ENCODE measurements at regions not wholly inside any gene's neighbourhood (a gene's known extent, or its start where the extent isn't known, plus 50 kb on each side); places are given as distances from the start of the nearest gene placed in this dataset.

GRCh38 chr12:38222011-38222410, 94.6 kb upstream of the ALG10B start:
- TF ChIP-seq MAX (IDR thresholded peaks at IDR 0.05) (no peak), REST (IDR thresholded peaks at IDR 0.05; ENCODE audit: low read depth) (no peak), EP300 (IDR thresholded peaks at IDR 0.05; ENCODE audit: borderline replicate concordance) (no peak), YY1 (IDR thresholded peaks at IDR 0.05; ENCODE audit: low read depth) (no peak), CREB1 (IDR thresholded peaks at IDR 0.05; ENCODE audit: low read depth) (no peak), CEBPB (IDR thresholded peaks at IDR 0.05) (no peak), TCF12 (IDR thresholded peaks at IDR 0.05; ENCODE audit: low read depth) (no peak), TEAD4 (IDR thresholded peaks at IDR 0.05) (no peak), USF1 (IDR thresholded peaks at IDR 0.05) (no peak), NFIC (IDR thresholded peaks at IDR 0.05) (no peak), ZBTB7A (IDR thresholded peaks at IDR 0.05; ENCODE audit: low read depth) (no peak), FOXM1 (IDR thresholded peaks at IDR 0.05; ENCODE audit: borderline replicate concordance, low read depth) (no peak), TAF1 (IDR thresholded peaks at IDR 0.05; ENCODE audit: low read depth) (no peak), EGR1 (IDR thresholded peaks at IDR 0.05) (no peak), RAD21 (IDR thresholded peaks at IDR 0.05; ENCODE audit: low read depth) (no peak)

- no peak for TF ChIP-seq FOXM1 (IDR thresholded peaks at IDR 0.05; ENCODE audit: borderline replicate concordance, low read depth)
- TF ChIP-seq REST (IDR thresholded peaks at IDR 0.05; ENCODE audit: low read depth), result no peak
- TF ChIP-seq TCF12 (IDR thresholded peaks at IDR 0.05; ENCODE audit: low read depth), result no peak
- no peak for TF ChIP-seq USF1 (IDR thresholded peaks at IDR 0.05)
- no peak for TF ChIP-seq MAX (IDR thresholded peaks at IDR 0.05)
- no peak for TF ChIP-seq CEBPB (IDR thresholded peaks at IDR 0.05)
- no peak for TF ChIP-seq RAD21 (IDR thresholded peaks at IDR 0.05; ENCODE audit: low read depth)
- TF ChIP-seq NFIC (IDR thresholded peaks at IDR 0.05), result no peak
- no peak for TF ChIP-seq TEAD4 (IDR thresholded peaks at IDR 0.05)
- TF ChIP-seq ZBTB7A (IDR thresholded peaks at IDR 0.05; ENCODE audit: low read depth), result no peak
- no peak for TF ChIP-seq TAF1 (IDR thresholded peaks at IDR 0.05; ENCODE audit: low read depth)
- no peak for TF ChIP-seq YY1 (IDR thresholded peaks at IDR 0.05; ENCODE audit: low read depth)
These were observed 62.8 kb upstream of the ALG10B start for GRCh38 chr12:38253778-38254177.

GRCh38 chr12:38258411-38258810, 58.2 kb upstream of the ALG10B start:
- TF ChIP-seq EGR1 (IDR thresholded peaks at IDR 0.05), result no peak
- no peak for TF ChIP-seq TEAD4 (IDR thresholded peaks at IDR 0.05)
- TF ChIP-seq USF1 (IDR thresholded peaks at IDR 0.05), result no peak
- no peak for TF ChIP-seq EP300 (IDR thresholded peaks at IDR 0.05; ENCODE audit: borderline replicate concordance)
- TF ChIP-seq FOXM1 (IDR thresholded peaks at IDR 0.05; ENCODE audit: borderline replicate concordance, low read depth), result no peak
- no peak for TF ChIP-seq REST (IDR thresholded peaks at IDR 0.05; ENCODE audit: low read depth)
- TF ChIP-seq ZBTB7A (IDR thresholded peaks at IDR 0.05; ENCODE audit: low read depth), result no peak
- TF ChIP-seq TCF12 (IDR thresholded peaks at IDR 0.05; ENCODE audit: low read depth), result no peak
- TF ChIP-seq YY1 (IDR thresholded peaks at IDR 0.05; ENCODE audit: low read depth), result no peak
- TF ChIP-seq CEBPB (IDR thresholded peaks at IDR 0.05), result no peak
- TF ChIP-seq NFIC (IDR thresholded peaks at IDR 0.05), result no peak
- TF ChIP-seq CREB1 (IDR thresholded peaks at IDR 0.05; ENCODE audit: low read depth), result no peak

Measured in Ishikawa (cell line).